GM23248 (cell line): ENCODE measurements at regions not wholly inside any gene's neighbourhood (a gene's known extent, or its start where the extent isn't known, plus 50 kb on each side); places are given as distances from the start of the nearest gene placed in this dataset.

Experiments
- EZH2 ChIP-seq: fragments of 200-600 bp; sonication (generic); IDR thresholded peaks from 2 replicates; pipeline ENCODE4 v1.6.1; 2018; ENCODE audit warnings: antibody characterized with exemption, mild to moderate bottlenecking; ENCODE audit not compliant: insufficient read depth, poor library complexity, severe bottlenecking
- EZH2phosphoT487 ChIP-seq: fragments of 200-600 bp; sonication (generic); IDR thresholded peaks from 2 replicates; pipeline ENCODE4 v1.6.1; 2018; ENCODE audit warnings: antibody characterized with exemption, moderate library complexity, mild to moderate bottlenecking, low read depth; ENCODE audit not compliant: insufficient read depth

DNA sequence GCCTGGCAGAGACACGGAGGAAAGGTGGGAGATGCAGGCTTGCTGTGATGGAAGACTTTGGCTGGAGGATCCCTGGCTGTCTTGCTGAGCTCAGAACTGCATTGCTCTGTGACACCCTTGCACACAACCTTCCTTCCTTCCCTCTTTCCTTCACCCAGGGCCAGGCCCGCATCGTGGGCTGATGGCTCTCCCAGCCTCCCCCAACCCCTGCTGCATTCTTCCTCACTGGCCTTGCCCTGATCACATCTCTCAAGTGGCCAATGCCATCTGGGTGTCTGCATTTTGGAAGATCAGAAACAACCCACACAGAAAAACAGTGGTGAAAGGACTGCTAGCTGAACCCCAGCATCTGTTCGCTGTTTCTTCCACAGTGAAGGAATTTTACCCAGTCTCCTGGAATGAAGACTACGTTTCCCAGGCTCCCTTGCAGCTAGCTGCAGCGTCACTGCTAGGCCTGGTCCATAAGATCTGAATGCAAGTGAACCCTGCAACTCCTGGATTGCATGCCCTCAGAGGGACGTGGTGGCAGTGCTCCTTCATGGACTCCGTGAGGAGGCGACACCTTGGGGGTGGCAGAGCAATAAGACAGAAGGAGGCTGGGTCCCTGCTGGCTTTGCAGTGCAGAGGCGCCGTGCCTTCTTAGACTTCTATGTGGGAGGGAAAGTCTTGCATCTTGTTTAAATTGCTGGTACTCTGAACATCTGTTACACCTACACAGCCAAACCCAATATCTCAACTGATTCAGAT is 78.9 kb upstream of the YWHAQ start:
- no peak for TF ChIP-seq EZH2
- no peak for TF ChIP-seq EZH2phosphoT487
